HEK293T (cell line): ENCODE measurements at regions not wholly inside any gene's neighbourhood (a gene's known extent, or its start where the extent isn't known, plus 50 kb on each side); places are given as distances from the start of the nearest gene placed in this dataset.
"Not testable (repeated sequence)": the region's sequence is repeated elsewhere in the genome, so short reads cannot be mapped to it uniquely, and the experiment has no call there.

Source experiments
- BHLHE40 ChIP-seq: fragments of 450-650 bp; IDR thresholded peaks from 2 replicates; pipeline ENCODE4 v1.6.1; 2016; ENCODE audit warnings: mild to moderate bottlenecking, moderate library complexity, borderline replicate concordance
- ELF4 ChIP-seq: fragments of 450-650 bp; IDR thresholded peaks from 2 replicates; pipeline ENCODE4 v1.6.1; 2017; ENCODE audit warnings: antibody characterized with exemption
- FOXA1 ChIP-seq: fragments of 450-650 bp; IDR thresholded peaks from 2 replicates; pipeline ENCODE4 v1.6.1; 2016; ENCODE audit warnings: mild to moderate bottlenecking
- FOXK2 ChIP-seq: fragments of 450-650 bp; IDR thresholded peaks from 2 replicates; pipeline ENCODE4 v1.6.1; 2016; ENCODE audit warnings: mild to moderate bottlenecking
- FOXM1 ChIP-seq: fragments of 450-650 bp; IDR thresholded peaks from 2 replicates; pipeline ENCODE4 v1.6.1; 2017; ENCODE audit warnings: mild to moderate bottlenecking, borderline replicate concordance
- HDGF ChIP-seq: fragments of 450-650 bp; IDR thresholded peaks from 2 replicates; pipeline ENCODE4 v1.6.1; 2017; ENCODE audit warnings: antibody characterized with exemption, borderline replicate concordance
- L3MBTL2 ChIP-seq: fragments of 450-650 bp; conservative IDR thresholded peaks from 2 replicates; pipeline ENCODE4 v1.6.1; 2016; ENCODE audit warnings: mild to moderate bottlenecking
- NFRKB ChIP-seq: fragments of 450-650 bp; IDR thresholded peaks from 2 replicates; pipeline ENCODE4 v1.6.1; 2016; ENCODE audit warnings: mild to moderate bottlenecking, moderate library complexity
- PKNOX1 ChIP-seq: fragments of 450-650 bp; IDR thresholded peaks from 2 replicates; pipeline ENCODE4 v1.6.1; 2016
- SP1 ChIP-seq: fragments of 450-650 bp; IDR thresholded peaks from 2 replicates; pipeline ENCODE4 v1.6.1; 2017
- SUZ12 ChIP-seq: fragments of 450-650 bp; IDR thresholded peaks from 2 replicates; pipeline ENCODE4 v1.6.1; 2016; ENCODE audit warnings: mild to moderate bottlenecking
- ZNF384 ChIP-seq: fragments of 450-650 bp; IDR thresholded peaks from 2 replicates; pipeline ENCODE4 v1.6.1; 2016

- TF ChIP-seq FOXA1, PKNOX1, NFRKB, L3MBTL2, FOXK2, ZNF384, FOXM1, SP1, SUZ12, ELF4, HDGF, BHLHE40: not testable (repeated sequence)
Observed at GRCh38 chr4:115459301-115459700, 345.9 kb upstream of the NDST4 start.
